ENCODE measurements at regions not wholly inside any gene's neighbourhood (a gene's known extent, or its start where the extent isn't known, plus 50 kb on each side); places are given as distances from the start of the nearest gene placed in this dataset.
A peak's percentile ranks its signal among the peaks of the same experiment; 100 is the strongest.

GRCh38 chr10:123502983-123503382, 163.2 kb upstream of the GPR26 start:
- ATAC-seq = no peak
- no peaks in the 10 kb centered on the region for H3K4me1 ChIP-seq (ENCODE audit: low read depth)
- no peaks in the 10 kb centered on the region for H3K9me3 ChIP-seq
- H3K4me3 ChIP-seq = no peak overlapping the region
- intact Hi-C loops (cut with DNase I, micrococcal nuclease) = no loop called here
- no peaks in the 10 kb centered on the region for H3K36me3 ChIP-seq (ENCODE audit: low read depth)
- TF ChIP-seq, protein P1, sequence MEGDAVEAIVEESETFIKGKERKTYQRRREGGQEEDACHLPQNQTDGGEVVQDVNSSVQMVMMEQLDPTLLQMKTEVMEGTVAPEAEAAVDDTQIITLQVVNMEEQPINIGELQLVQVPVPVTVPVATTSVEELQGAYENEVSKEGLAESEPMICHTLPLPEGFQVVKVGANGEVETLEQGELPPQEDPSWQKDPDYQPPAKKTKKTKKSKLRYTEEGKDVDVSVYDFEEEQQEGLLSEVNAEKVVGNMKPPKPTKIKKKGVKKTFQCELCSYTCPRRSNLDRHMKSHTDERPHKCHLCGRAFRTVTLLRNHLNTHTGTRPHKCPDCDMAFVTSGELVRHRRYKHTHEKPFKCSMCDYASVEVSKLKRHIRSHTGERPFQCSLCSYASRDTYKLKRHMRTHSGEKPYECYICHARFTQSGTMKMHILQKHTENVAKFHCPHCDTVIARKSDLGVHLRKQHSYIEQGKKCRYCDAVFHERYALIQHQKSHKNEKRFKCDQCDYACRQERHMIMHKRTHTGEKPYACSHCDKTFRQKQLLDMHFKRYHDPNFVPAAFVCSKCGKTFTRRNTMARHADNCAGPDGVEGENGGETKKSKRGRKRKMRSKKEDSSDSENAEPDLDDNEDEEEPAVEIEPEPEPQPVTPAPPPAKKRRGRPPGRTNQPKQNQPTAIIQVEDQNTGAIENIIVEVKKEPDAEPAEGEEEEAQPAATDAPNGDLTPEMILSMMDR (IDR thresholded peaks at IDR 0.05) = no peak
- no peak for DNase-seq

DNA sequence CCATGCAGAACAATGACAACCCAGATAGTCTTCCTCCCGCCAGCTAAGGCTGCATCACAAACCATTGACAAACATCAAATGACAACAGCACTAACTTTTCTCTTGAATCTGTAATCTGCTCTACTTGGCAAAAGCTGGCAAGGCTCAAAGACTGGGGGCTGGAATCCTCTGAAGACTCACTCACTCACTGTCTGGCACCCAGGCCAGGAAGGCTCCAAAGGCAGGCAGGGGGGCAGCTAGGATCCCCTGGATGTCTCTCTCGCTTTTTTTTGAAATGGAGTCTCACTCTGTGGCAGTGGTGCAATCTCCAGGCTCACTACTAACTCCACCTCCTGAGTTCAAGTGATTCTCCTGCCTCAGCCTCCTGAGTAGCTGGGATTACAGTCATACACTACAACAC, 159.7 kb upstream of the GPR26 start:
- TF ChIP-seq, protein P1 (IDR thresholded peaks at IDR 0.05) = no peak
- no peak for DNase-seq
- ATAC-seq = no peak
- Histone ChIP-seq H3K36me3 (ENCODE audit: low read depth) (no peaks in the 10 kb centered on the region), H3K4me3 (no peak overlapping the region), H3K9me3 (no peaks in the 10 kb centered on the region), H3K4me1 (ENCODE audit: low read depth) (no peaks in the 10 kb centered on the region)
- intact Hi-C loops (cut with DNase I, micrococcal nuclease) = no loop called here

DNA sequence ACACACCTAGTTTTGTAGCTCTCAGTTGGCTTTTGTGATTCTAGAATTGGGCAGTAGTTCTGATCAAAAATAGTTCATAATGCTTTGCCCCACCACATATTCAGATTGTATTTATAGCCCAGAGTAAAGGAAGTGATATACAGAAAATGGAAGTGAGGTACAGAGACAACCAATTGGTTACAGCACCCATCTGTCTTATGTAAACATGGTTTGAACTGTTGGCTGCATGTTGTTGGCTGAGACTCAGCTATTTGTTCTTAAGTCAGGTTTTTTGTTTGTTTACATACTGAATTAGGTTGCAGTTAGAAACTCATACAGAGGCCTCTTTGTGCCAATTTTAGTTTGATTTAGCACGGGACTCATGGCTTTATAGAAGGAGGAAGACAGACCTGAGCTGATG, 158.9 kb upstream of the GPR26 start:
- DNase-seq (no peak), ATAC-seq (peak; percentile 34)
- Histone ChIP-seq H3K4me1 (ENCODE audit: low read depth) (no peaks in the 10 kb centered on the region), H3K9me3 (no peaks in the 10 kb centered on the region), H3K4me3 (no peak overlapping the region), H3K36me3 (ENCODE audit: low read depth) (no peaks in the 10 kb centered on the region)
- TF ChIP-seq, protein P1 (IDR thresholded peaks at IDR 0.05) = no peak
- intact Hi-C loops (cut with DNase I, micrococcal nuclease) = no loop called here

DNA sequence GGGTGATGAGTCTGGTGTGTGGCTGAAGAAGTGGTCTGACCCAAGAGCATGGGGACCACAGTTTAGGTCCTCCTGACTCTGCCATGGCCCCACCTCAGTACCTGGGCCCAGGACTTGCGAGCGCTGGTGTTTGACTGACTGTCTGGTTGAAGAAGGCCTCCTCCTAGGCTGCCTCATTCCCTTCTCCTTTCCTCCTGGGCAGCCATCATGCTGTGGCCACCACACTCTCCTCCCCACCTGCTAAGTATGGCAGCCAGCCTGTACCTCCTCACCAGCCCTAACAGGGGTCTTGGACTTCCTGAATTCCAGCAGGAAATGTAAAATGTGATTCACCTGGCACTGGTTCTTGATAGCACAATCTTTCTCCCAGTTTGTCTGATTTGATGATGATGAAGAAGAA, 156.8 kb upstream of the GPR26 start:
- DNase-seq (no peak), ATAC-seq (no peak)
- H3K4me3 ChIP-seq = no peak overlapping the region
- no peaks in the 10 kb centered on the region for H3K36me3 ChIP-seq (ENCODE audit: low read depth)
- TF ChIP-seq, protein P1 (IDR thresholded peaks at IDR 0.05) = no peak
- intact Hi-C loops (cut with DNase I, micrococcal nuclease) = no loop called here
- H3K9me3 ChIP-seq = no peaks in the 10 kb centered on the region
- H3K4me1 ChIP-seq (ENCODE audit: low read depth) = no peaks in the 10 kb centered on the region

- no peak for ATAC-seq
- no peak overlapping the region for H3K4me3 ChIP-seq
- no peaks in the 10 kb centered on the region for H3K36me3 ChIP-seq (ENCODE audit: low read depth)
- DNase-seq = no peak
- no peaks in the 10 kb centered on the region for H3K9me3 ChIP-seq
- H3K4me1 ChIP-seq (ENCODE audit: low read depth) = no peaks in the 10 kb centered on the region
- TF ChIP-seq, protein P1 (IDR thresholded peaks at IDR 0.05) = no peak
- intact Hi-C loops (cut with DNase I, micrococcal nuclease) = no loop called here
These were observed 153.0 kb upstream of the GPR26 start for GRCh38 chr10:123512901-123513775.
